ENCODE measurements at regions not wholly inside any gene's neighbourhood (a gene's known extent, or its start where the extent isn't known, plus 50 kb on each side); places are given as distances from the start of the nearest gene placed in this dataset.
A peak's percentile ranks its signal among the peaks of the same experiment; 100 is the strongest.

GRCh38 chr3:35519936-35520335 is 119.4 kb upstream of the ARPP21 start:
- no peak for DNase-seq

- DNase-seq: no peak
Observed at GRCh38 chr3:35521196-35521595, 118.1 kb upstream of the ARPP21 start.

GRCh38 chr3:35522450-35522849 is 116.9 kb upstream of the ARPP21 start:
- DNase-seq: no peak

GRCh38 chr3:35523074-35523473 is 116.3 kb upstream of the ARPP21 start:
- no peak for DNase-seq

- DNase-seq: peak; percentile 7
Observed at GRCh38 chr3:35523838-35524237, 115.5 kb upstream of the ARPP21 start.

- no peak for DNase-seq
Observed at GRCh38 chr3:35524856-35525255, 114.5 kb upstream of the ARPP21 start.

- DNase-seq: no peak
Observed at GRCh38 chr3:35528728-35529127, 110.6 kb upstream of the ARPP21 start.

- DNase-seq: no peak
Observed at GRCh38 chr3:35529337-35529736, 110.0 kb upstream of the ARPP21 start.

GRCh38 chr3:35537265-35537664 is 102.1 kb upstream of the ARPP21 start:
- peak; percentile 47 for DNase-seq

GRCh38 chr3:35544976-35545375 is 94.3 kb upstream of the ARPP21 start:
- no peak for DNase-seq

GRCh38 chr3:35549690-35550089 is 89.6 kb upstream of the ARPP21 start:
- DNase-seq: no peak

- no peak for DNase-seq
Observed at GRCh38 chr3:35562141-35562540, 77.2 kb upstream of the ARPP21 start.

- no peak for DNase-seq
Observed at GRCh38 chr3:35565048-35565447, 74.3 kb upstream of the ARPP21 start.
